ENCODE measurements at regions not wholly inside any gene's neighbourhood (a gene's known extent, or its start where the extent isn't known, plus 50 kb on each side); places are given as distances from the start of the nearest gene placed in this dataset.

- 67 to 83% methylated on average over 2 of the region's 2 CpGs for WGBS, 2 donors
- TF ChIP-seq POLR2A (IDR thresholded peaks at IDR 0.05) (no peak), CTCF (IDR thresholded peaks at IDR 0.05) (no peak)
- no peak overlapping the region for H3K4me3 ChIP-seq
- intact Hi-C loops (cut with DNase I; ENCODE audit: low total_unique reads) = no loop called here
- H3K36me3 ChIP-seq (ENCODE audit: low read depth, missing control alignments) = no peaks in the 10 kb centered on the region
- no peak overlapping the region for H3K27ac ChIP-seq
- no peaks in the 10 kb centered on the region for H3K4me1 ChIP-seq
- no peaks in the 10 kb centered on the region for H3K27me3 ChIP-seq
- H3K9me3 ChIP-seq = no peaks in the 10 kb centered on the region
- DNase-seq = no peak
Observed at GRCh38 chr9:95653246-95653645, 136.5 kb upstream of the PTCH1 start.

DNA sequence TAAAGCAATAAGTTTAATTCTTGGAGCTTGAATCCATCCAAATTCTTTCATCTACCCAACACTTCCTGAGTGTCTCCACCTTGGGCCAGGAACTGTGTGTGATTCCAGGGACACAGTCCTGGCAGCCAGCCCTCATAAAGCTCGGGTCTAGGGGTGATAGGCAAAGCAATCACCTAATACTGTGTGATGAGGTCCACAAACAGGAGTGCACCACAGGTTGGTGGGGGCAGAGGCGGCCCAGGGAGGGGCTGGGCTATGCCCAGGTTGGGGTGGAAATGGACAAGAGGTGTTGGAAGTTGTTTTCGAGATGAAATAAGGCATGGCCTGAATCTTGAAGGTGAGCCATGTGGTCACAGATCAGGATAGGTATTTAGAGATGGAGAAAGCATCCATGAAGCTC lies 133.9 kb upstream of the PTCH1 start:
- Histone ChIP-seq H3K27me3 (no peaks in the 10 kb centered on the region), H3K27ac (no peak overlapping the region), H3K4me3 (no peak overlapping the region), H3K4me1 (no peaks in the 10 kb centered on the region), H3K9me3 (no peaks in the 10 kb centered on the region), H3K36me3 (ENCODE audit: low read depth, missing control alignments) (no peaks in the 10 kb centered on the region)
- DNase-seq = no peak
- TF ChIP-seq POLR2A (IDR thresholded peaks at IDR 0.05) = no peak
- WGBS, 2 donors = 72 to 79% methylated on average over 3 of the region's 3 CpGs
- intact Hi-C loops (cut with DNase I; ENCODE audit: low total_unique reads) = no loop called here

- no peaks in the 10 kb centered on the region for H3K4me1 ChIP-seq
- no peak for DNase-seq
- no peaks in the 10 kb centered on the region for H3K9me3 ChIP-seq
- TF ChIP-seq POLR2A (IDR thresholded peaks at IDR 0.05) (no peak), CTCF (IDR thresholded peaks at IDR 0.05) (no peak)
- no peaks in the 10 kb centered on the region for H3K27me3 ChIP-seq
- H3K36me3 ChIP-seq (ENCODE audit: low read depth, missing control alignments) = no peaks in the 10 kb centered on the region
- no peak overlapping the region for H3K4me3 ChIP-seq
- intact Hi-C loops (cut with DNase I; ENCODE audit: low total_unique reads) = no loop called here
- H3K27ac ChIP-seq = no peak overlapping the region
- WGBS, 2 donors = 67 to 75% methylated on average over 8 of the region's 8 CpGs
Observed at GRCh38 chr9:95649801-95650213, 133.0 kb upstream of the PTCH1 start.

GRCh38 chr9:95648225-95648624 lies 131.5 kb upstream of the PTCH1 start:
- no peak overlapping the region for H3K27ac ChIP-seq
- DNase-seq = no peak
- intact Hi-C loops (cut with DNase I; ENCODE audit: low total_unique reads) = no loop called here
- H3K27me3 ChIP-seq = no peaks in the 10 kb centered on the region
- TF ChIP-seq CTCF (IDR thresholded peaks at IDR 0.05) (no peak), POLR2A (IDR thresholded peaks at IDR 0.05) (no peak)
- no peaks in the 10 kb centered on the region for H3K4me1 ChIP-seq
- WGBS, 2 donors = 87 to 89% methylated on average over 5 of the region's 5 CpGs
- no peaks in the 10 kb centered on the region for H3K9me3 ChIP-seq
- H3K4me3 ChIP-seq = no peak overlapping the region
- no peaks in the 10 kb centered on the region for H3K36me3 ChIP-seq (ENCODE audit: low read depth, missing control alignments)

DNA sequence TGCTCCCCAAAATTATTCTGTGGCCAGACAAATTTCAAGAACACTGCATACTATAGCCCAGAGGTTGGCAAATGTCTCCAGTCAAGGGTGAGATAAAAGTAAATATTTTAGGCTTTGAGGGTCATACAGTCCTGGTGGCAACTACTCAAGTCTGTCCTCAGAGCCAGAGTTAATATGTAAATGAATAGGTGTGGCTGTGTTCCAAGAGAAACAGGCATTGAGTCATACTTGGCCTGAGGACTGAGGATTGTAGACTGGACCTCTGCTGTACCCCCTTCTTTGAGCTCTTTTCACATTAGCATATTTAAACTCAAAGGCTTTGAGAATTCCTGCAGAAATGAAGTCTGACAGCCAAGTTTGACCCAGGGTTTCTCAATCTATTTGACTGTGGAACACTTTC lies 129.2 kb upstream of the PTCH1 start:
- no peak for TF ChIP-seq POLR2A (IDR thresholded peaks at IDR 0.05)
- TF ChIP-seq CTCF (IDR thresholded peaks at IDR 0.05) = no peak
- no peaks in the 10 kb centered on the region for H3K27me3 ChIP-seq
- no peaks in the 10 kb centered on the region for H3K9me3 ChIP-seq
- intact Hi-C loops (cut with DNase I; ENCODE audit: low total_unique reads) = no loop called here
- no peaks in the 10 kb centered on the region for H3K36me3 ChIP-seq (ENCODE audit: low read depth, missing control alignments)
- H3K4me3 ChIP-seq = no peak overlapping the region
- H3K27ac ChIP-seq = no peak overlapping the region
- no peak for DNase-seq
- no peaks in the 10 kb centered on the region for H3K4me1 ChIP-seq

All from testis (tissue), 2 donors.